ENCODE measurements at regions not wholly inside any gene's neighbourhood (a gene's known extent, or its start where the extent isn't known, plus 50 kb on each side); places are given as distances from the start of the nearest gene placed in this dataset.

DNA sequence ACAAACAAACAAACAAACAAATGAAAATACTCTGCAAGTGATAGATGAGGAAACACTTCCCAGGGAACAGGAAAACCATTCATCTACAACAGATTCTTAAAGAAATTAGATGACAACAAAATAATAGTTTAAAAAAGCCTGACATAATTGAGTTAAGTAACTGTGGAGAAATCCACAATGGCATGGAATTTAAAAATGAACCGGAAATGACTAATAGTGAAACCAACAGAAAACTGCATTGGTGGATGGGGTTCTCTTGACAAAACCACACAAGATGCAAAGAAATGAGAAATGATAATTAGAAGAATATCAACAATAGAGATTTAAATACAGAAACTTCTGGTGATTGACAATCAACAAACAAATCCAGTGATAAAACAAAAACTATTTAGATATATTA is 785.6 kb downstream of the QKI start:
- no peak for DNase-seq

DNA sequence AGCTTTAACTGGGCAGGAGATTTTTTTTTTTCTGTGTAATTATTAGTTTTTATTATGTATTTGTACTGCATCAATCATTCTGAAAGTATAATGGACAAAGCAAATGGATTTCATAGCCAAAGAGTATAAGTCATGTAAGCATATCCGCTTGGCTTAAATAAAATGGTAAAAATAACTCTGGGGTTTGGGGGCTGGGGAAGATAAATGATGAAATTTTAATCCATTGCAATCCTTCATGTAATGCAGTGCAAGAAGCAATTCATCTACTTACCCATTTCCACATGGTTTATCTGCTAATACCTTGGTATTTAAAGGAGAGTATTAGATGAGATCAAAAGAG is 781.4 kb downstream of the QKI start:
- no peak for DNase-seq

DNA sequence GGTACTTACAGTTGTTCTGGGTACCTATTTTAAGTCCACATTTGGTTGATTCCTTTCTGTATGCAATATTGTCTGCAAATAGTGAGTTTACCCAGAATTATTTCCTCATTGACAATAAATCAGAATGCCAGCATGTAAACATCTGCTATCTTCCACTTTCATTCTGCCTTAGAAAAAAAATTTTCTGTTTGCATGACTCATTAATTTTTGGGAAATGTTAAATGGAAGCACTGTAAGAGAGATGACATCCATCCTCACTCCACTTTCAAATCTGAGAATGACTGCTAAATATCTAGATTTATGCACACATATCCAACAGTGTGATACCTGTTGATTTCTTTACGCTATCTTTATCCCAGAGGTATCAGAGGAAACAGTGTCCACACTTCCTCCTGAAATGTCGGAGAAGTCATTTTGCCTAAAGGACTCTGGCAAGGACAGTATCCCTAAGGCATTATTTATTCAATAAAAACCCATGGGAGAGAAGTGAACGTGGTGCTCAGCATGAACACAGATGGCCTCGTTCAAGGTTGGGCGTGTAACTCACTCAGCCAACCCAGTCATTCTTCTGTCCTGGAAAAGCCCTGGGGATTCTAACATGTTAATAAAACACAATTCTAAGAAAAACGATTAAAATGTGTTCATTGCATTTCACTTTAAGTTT is 780.9 kb downstream of the QKI start:
- no peak for DNase-seq

DNA sequence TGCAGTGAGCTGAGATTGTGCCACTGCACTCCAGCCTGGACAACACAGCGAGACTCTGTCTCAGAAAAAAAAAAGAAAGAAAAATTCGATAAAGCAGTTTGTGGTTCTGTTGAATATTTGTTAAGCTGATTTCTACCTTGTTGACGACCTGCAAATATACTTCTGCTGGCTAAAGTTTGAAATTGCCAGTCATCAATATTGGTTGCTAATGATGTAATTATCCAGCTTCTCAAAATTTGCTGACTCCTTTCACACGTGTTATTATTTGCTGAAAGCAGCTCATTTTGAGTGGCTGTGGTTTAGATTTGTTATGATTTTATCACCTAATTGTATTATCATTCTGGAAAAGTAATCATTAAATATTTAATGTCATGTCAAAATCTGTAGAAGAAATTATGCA is 774.3 kb downstream of the QKI start:
- DNase-seq: no peak

DNA sequence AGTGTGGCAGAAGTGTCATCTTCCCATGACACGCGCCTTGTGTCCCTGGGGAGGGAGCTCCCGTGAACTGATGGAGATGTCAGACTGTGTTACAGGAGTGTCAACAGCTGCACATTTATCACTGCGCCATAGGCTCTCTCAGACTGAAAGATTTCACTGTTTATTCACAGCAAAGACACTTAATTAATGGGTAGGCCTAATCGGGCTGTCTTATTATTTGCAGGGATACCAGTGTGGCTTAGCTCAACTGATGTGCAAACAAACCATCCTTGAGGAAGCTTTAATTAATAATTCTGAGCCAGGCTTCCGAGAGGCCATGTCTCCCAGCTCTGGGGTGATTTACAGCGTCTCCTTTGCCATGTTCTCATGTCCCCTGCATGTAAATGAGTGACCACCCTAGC is 771.0 kb downstream of the QKI start:
- no peak for DNase-seq

DNA sequence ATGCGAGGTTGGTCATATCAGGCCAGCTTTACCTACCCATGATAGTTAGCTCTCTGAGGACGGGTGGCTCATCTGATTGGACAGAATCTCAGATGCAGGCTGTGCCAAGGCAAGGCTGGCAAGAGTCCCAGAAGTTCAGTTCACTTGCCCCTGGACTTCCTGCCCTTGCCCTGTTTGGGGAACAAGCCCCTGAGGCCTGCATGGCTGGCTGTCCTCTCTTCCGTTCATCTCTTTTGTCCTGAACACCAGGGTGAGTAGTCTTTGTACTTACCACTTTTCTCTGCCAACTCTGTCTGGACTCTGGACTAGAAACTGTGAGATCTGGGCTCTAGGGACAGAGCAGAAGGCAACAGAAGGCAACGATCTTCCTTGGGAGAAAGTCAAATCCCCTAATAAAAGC is 769.9 kb downstream of the QKI start:
- no peak for DNase-seq

DNA sequence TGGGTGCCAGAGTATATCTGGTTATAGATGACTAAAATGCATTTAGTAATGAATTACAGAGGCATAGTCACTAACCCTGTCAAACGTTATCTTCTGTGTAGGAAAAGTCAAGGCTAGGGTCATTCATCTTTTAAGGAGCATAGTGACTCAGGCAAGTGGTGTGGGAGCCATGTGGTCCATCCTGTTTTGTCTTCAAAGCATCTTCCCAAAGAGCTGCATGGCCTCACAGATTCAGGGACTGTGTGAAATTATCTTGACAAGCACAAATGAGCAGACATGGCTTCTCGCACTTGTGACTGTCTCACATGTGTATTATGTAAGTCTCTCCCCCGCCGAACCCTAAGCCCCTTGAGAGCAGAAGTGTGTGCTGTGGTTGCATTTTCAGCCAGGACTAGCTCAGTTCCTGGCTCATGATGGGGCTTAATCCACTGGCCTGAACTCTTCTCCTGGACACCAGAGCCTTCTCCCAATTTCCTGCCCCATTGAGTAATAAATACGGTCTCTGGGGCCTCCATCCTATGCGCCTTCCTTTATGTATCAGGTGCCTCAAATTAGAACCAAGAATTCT is 769.1 kb downstream of the QKI start:
- DNase-seq: no peak

DNA sequence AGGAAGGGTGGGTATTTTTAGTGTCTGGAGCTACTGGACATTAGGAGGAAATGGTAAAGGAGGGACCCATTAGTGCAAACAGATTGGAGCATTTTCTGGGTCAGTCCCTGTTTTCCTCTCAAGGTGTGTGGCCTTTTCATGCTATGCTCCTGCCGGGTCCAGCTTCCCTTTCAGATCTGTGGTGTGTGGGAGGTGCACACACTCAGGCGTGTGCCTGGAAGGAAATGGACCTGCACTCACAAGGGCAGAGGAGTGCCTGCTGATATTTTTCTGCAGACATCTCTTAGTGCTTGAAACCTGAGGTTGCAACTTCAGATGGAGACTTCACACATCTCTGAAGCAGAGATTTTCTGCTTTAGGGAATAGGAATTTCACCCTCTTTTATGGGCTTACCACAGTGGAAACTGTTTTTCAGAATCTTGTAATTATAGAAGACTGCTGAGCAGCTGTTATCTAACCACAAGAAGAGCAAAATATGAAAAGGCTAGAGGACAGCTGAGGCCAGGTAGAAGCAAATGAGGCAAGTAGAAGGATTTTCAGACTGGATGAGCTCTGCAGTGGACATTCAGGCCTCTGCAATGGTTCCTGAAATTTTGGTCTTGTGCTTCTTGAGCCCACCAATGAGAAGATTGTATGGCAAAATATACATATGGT is 764.3 kb downstream of the QKI start:
- no peak for DNase-seq

DNA sequence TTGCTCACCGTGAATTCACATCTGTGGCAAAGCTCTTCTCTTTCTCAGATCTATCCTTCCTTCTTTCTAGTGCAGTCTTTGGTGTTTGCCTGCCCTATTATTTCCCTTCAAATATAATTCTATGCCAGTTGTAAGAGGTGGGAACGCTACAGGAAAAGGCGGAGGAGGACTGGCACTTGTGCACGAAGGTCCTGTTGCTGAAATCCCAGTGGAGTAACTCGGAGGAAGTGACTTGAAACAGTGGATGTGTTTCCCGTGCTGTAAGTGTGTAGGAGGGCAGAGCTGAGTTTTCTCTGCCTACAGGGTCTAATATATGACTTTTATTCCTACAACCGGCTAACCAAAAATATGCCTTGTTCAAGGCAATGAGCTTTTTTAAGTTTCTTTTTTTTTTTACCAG is 754.8 kb downstream of the QKI start:
- no peak for DNase-seq

DNA sequence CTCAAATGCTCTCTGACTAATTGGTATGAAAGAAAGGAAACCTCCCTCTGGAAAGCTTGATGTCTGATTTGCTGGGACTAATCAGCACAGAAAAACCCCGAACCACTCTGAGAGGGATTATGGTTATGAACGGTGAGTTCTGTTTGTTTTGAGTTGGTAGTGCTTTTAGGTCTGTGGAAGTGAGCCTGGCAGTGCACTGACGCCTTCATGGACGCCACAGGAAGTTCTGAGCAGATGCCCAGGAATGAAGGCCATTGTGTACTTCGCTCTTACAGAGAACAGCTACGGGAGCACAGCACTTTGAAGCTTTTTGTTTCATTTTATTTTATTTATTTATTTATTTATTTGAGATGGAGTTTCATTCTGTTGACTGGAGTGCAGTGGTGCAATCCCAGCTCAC is 754.1 kb downstream of the QKI start:
- DNase-seq: no peak

DNA sequence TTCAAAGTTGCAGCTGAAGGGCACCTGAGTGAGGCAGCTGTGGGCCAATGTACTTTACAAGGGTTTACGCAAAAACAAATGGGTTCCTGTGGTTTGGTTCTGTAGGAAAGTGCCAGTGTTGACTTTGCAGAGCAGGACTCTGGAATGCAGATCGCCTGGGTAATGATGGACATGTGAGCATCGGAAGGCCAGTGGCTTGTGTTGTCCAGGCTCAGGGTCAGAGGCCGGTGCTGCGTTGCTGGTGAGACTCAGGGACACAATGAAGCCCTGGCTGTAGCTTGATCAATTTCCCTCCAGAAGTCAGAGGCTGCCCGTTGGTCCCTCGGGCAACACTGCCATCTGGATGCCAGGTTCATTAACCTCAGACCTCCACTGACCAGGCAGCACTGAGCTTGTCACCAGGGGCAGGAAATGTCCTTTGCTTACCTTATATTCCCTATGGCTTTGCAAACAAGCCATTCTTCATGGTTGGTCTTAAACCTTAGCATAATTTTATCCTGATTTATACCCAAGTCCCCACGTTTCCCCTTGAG is 753.4 kb downstream of the QKI start:
- no peak for DNase-seq

DNA sequence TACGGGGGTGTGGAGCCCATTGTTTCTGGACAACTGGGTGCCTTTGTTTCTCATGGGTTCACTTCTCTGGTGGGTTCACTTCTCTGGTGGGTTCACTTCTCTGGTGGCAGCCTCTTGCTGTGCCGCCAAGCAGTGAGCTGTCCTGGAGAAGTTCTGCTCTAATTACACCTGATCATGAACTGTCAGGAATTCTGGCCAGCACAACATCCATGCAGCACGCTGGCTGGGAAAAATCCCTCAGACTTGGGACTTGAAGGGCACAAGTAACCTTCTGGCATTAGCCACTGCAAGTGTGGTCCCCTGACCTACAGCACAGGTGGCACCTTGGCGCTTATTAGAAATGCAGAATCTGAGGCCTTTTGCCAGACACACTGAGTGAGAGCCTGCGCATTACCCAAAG is 752.5 kb downstream of the QKI start:
- DNase-seq: no peak

DNA sequence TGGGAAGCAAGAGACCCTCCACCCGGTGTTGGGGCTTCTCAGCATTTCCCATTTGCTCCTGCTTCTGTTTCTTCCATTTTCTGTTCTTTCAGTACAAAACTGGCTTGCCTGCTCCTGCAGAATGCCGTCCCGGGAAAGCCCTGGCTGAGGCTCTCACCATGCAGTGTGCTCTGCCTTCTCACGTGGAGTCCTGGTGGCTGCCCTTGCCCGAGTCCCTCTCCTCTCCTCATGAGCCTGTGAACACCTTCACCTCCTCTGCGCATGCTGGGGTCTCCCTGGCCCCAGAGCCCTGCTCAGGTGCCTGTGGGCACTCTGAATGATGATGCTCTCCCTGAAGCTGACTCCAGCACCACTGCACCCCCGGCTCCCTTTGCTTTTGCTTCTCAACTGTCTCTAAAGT is 752.0 kb downstream of the QKI start:
- DNase-seq: no peak

DNA sequence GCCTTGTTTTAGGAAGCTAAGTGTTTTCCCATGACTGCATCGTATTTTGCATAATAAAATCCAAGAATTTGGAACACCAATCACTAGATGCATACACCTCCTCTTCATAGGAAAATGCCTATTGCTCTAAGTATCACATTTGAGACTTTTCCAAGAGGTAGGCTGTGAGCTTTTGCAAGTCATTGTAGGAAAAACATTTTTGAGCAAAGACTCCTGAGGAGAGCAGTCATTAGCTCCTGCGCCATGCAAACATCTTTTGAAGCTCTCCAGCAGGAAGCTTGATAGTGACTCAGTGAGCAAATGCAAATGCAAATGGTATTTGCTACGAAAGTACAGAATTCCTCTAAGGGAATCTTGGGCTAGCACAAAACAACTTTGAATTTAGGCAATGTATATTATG is 750.4 kb downstream of the QKI start:
- no peak for DNase-seq

DNA sequence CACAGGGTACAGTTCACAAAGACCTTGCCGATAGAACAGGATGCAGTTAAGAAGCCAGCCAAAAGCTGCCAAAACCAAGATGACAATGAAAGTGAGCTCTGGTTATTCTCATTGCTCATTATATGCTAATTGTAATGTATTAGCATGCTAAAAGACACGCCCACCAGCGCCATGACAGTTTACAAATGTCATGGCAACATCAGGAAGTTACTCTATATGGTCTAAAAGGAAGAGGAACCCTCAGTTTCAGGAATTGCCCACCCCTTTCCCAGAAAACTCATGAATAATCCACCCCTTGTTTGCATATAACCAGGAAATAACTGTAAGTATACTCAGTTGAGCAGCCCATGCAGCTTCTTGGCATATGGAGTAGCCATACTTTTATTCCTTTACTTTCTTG is 748.7 kb downstream of the QKI start:
- no peak for DNase-seq

DNA sequence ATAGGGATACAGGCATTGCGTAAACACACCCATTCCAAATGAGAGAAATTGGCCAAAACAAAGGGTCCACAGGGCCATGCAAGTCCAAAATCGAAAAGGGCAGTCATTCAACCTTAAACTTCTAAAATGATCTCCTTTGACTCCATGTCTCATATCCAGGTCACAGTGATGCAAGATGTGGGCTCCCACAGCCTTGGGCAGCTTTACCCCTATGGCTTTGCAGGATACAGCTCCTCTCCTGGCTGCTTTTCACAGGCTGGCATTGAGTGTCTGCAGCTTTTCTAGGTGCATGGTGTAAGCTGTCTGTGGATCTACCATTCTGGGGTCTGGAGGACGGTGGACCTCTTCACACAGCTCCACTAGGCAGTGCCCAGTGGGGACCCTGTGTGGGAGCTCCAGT is 744.5 kb downstream of the QKI start:
- no peak for DNase-seq

DNA sequence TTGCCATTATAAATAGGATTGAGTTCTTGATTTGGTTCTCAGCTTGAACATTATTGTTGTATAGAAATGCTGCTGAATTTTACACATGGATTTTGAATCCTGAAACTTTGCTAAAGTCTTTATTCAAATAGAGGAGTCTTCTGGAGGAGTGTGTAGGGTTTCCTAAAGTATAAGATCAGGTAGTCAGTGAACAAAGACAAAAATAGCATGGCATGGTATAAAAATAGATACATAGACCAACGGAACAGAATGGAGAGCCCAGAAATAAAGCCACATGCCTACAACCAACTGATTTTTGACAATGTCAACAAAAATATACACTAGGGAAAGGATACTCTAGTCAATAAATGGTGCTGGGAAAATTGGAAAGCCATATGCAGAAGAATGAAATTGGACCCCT is 740.1 kb downstream of the QKI start:
- no peak for DNase-seq

DNA sequence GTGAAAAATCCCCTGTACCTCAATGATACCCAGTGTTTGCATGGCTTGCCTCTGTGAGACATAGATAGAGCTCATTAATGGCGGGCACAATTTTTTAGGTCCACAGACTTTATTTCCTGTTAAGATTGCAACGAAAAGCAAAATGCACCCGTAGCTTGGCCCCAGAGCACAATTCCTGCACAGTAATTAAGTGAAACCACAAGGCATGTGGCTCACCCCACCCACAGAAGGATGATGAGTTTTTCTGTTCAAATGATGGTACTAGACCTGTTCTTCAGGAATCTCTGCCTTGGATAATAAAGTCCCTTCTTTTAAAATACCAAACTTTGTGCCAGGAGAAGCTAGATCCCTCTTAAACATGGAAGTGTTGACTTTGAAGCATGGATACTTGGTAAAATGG is 738.1 kb downstream of the QKI start:
- DNase-seq: no peak

DNA sequence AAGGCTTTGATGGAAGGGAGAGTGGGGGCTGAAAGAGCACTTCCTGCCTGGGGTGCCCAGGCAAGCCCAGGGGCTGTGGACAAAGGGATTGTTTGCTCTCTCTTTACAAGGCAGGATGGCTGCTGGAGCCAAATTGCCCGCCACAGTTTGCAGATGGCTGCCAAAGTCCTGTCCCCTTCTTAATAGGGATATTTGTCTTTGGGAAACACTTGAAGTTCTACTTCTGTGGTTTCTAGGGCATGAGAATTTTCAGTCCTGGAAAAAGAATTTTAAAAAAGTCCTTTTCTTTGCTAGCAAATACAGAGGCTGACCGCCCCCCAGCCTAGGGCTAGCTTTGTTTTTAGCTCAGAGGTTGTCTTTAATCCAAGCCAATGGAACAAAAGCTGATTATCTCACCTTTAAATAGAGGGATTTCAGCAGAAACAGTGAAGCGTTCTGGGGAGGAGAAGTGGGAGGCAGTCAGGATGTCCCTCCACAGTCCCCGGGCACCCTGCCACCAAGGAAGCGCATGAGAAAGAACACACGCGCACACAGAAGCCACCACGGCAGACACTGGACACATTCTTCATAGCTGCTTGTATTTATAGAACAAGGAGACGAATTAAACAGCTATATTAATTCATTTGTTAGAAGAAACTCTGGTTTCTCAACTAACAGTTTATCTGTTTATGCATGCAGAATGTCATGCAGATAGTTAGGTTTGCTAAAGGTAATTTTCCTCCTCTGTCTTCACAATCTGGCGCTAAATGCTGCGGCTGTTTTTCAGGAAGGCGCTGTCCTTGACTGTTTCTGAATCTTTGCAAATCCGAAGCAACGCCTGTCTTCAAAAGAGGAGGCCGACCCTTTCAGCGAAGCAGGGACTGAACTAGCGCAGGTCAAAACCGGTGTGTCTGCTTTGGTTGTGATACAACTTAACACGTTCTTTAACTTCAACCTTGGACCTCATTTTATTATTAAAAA is 736.9 kb downstream of the QKI start:
- no peak for DNase-seq

DNA sequence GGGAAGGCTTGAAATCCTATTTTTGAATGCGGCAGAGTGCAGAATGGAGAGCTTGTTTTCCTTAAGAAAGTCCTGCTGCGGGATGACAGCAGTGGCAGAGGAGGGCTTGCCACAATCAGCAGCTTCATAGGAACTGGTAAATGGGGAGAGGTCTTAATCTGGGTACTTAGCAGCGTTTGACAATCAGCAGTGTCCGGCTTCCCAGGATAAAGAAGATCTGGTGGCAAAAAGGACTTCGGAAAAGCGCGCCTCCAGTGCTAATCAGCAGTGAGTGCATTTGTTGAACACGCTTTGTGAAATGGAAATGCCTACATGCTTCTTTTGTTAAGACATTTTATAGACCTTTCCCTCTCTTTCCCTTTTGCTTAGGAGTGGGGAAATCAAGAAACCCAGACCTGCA is 735.7 kb downstream of the QKI start:
- DNase-seq: no peak

DNA sequence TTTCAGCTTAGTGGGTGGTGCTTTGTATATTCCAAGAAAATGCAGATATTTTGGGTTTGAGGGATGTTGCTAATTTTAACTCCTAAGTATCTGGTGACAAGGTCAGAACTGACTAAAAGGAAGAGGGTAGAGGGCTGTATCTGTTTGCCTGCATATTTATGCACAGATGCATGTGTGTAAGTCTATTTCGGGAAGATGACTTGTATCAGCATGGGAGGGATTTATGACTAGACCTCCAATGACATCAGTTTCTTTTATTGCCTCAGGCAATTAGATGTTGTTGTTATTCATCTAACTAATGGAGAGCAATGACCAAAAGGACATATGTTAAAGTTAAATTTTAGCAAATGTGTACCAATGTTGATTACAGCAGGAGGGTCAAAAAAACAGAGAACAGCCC is 734.3 kb downstream of the QKI start:
- no peak for DNase-seq

DNA sequence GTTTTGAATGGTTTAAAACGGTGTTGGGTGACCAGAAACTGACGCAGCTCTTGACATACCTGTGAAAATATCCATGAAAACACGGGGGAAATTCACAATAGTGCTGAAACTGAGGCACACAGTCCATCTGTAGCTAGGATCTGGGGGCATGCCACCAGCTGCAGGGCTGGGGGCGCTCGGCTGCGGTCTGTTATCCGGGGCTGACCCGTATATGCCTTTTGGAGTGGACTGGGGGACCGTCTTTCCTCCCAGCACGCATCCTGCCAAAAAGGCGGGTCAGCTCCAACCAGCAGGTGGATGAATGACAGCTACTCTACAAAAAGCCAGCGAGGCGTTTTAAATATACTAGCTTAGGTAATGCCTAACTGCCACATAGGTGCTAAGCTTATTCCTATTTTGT is 729.8 kb downstream of the QKI start:
- no peak for DNase-seq

DNA sequence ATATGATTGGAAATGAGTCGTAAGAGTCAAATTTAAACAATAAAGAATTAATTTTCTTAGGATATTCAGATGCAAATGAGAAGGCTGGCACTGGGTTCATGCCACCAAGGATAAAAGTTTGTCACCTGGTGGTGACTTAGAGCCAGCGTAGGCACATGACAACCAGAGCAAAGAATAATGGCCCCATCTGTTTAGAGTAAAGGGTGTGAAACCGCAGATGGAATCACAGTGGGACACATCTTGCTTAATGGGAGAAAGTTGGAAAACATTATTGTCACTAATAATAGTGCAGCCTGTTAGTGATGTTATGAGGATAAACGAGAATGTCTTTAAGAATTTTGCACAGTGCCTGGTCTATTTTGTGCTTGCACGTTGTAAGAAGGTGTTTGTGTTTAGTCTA is 727.8 kb downstream of the QKI start:
- no peak for DNase-seq

Measured in T-helper 9 cell (primary cell).